ENCODE measurements at regions not wholly inside any gene's neighbourhood (a gene's known extent, or its start where the extent isn't known, plus 50 kb on each side); places are given as distances from the start of the nearest gene placed in this dataset.
"Not testable (repeated sequence)": the region's sequence is repeated elsewhere in the genome, so short reads cannot be mapped to it uniquely, and the experiment has no call there.

GRCh38 chr3:187795207-187795960 is 50.1 kb upstream of the BCL6 start:
- no peak for DNase-seq

GRCh38 chr3:187798126-187798525 is 52.9 kb upstream of the BCL6 start:
- DNase-seq = no peak

GRCh38 chr3:187798531-187799530 is 53.6 kb upstream of the BCL6 start:
- no peak for DNase-seq

GRCh38 chr3:187799942-187800641 is 54.8 kb upstream of the BCL6 start:
- no peak for DNase-seq

GRCh38 chr3:187801152-187801551 is 55.9 kb upstream of the BCL6 start:
- no peak for DNase-seq

GRCh38 chr3:187802203-187802927 is 57.1 kb upstream of the BCL6 start:
- DNase-seq = no peak

- no peak for DNase-seq
Observed at GRCh38 chr3:187802928-187803259, 57.6 kb upstream of the BCL6 start.

GRCh38 chr3:187804120-187804744 is 59.0 kb upstream of the BCL6 start:
- DNase-seq = no peak

GRCh38 chr3:187804745-187805121 is 59.5 kb upstream of the BCL6 start:
- no peak for DNase-seq

- DNase-seq = no peak
Observed at GRCh38 chr3:187805774-187806173, 60.5 kb upstream of the BCL6 start.

- no peak for DNase-seq
Observed at GRCh38 chr3:187807086-187807862, 62.0 kb upstream of the BCL6 start.

GRCh38 chr3:187808527-187808895 is 63.2 kb upstream of the BCL6 start:
- DNase-seq = no peak

- DNase-seq = no peak
Observed at GRCh38 chr3:187809612-187809991, 64.3 kb upstream of the BCL6 start.

- no peak for DNase-seq
Observed at GRCh38 chr3:187810021-187810446, 64.8 kb upstream of the BCL6 start.

- DNase-seq = no peak
Observed at GRCh38 chr3:187811585-187812250, 66.5 kb upstream of the BCL6 start.

GRCh38 chr3:187812496-187812895 is 67.2 kb upstream of the BCL6 start:
- no peak for DNase-seq

- DNase-seq = no peak
Observed at GRCh38 chr3:187813198-187813597, 67.9 kb upstream of the BCL6 start.

GRCh38 chr3:187817766-187818165 is 72.5 kb upstream of the BCL6 start:
- DNase-seq = not testable (repeated sequence)

- DNase-seq = no peak
Observed at GRCh38 chr3:187821616-187822317, 76.5 kb upstream of the BCL6 start.

GRCh38 chr3:187822402-187822801 is 77.1 kb upstream of the BCL6 start:
- DNase-seq = no peak

Data from left hindlimb (tissue), 1 donor.